A549 (cell line): ENCODE measurements at regions not wholly inside any gene's neighbourhood (a gene's known extent, or its start where the extent isn't known, plus 50 kb on each side); places are given as distances from the start of the nearest gene placed in this dataset.

Experiments
- ATAC-seq, 2 experiments: fragments of 200-7000 bp in 1 of 2; fragments of >200 bp in 1 of 2; cut with Nextera tagmentation in 1 of 2; cut with Tn5 transposase in 1 of 2; 3 replicates each; pipeline versions ENCODE4 v1.8.0 to v1.9.1; 2018 to 2020; ENCODE audit warnings: mild to moderate bottlenecking in 1 of 2, moderate library complexity in 1 of 2
- CTCF ChIA-PET: fragments of 300-600 bp; sonication (Branson Sonifier 250); formaldehyde crosslinking; extraction: SDS; loops from one replicate; lab custom pipeline; 2021; ENCODE audit warnings: antibody characterized with exemption, inconsistent platforms; lab: Yijun Ruan, JAX
- POLR2A ChIA-PET: fragments of 350-600 bp; formaldehyde crosslinking; extraction: SDS; loops from one replicate; lab custom pipeline; 2021; ENCODE audit warnings: antibody characterized with exemption, inconsistent platforms; lab: Yijun Ruan, JAX
- DNase-seq, 2 experiments: peaks; one replicate each; pipeline versions ENCODE4 v3.0.0 to v3.0.0-alpha.2; 2011 to 2016; ENCODE audit warnings: low read depth in 1 of 2, low spot score in 1 of 2
- FAIRE-seq: peaks from 2 replicates; lab custom pipeline; 2011; peaks lifted over from hg19 to GRCh38; lab: Jason Lieb, UNC
- H3K27ac ChIP-seq, 2 experiments: fragments of >200 bp; sonication (Bioruptor Twin); formaldehyde crosslinking; 3 replicates each; pipeline ENCODE4 v1.5.1; 2016 to 2017
- H3K4me1 ChIP-seq: fragments of >200 bp; sonication (Bioruptor Twin); formaldehyde crosslinking; 3 replicates; pipeline ENCODE4 v1.6.1; 2016
- H3K4me2 ChIP-seq: fragments of >200 bp; sonication (Bioruptor Twin); formaldehyde crosslinking; 3 replicates; pipeline ENCODE4 v1.6.1; 2016
- H3K4me3 ChIP-seq: fragments of >200 bp; sonication (Bioruptor Twin); formaldehyde crosslinking; 3 replicates; pipeline ENCODE4 v1.5.1; 2016
- H3K9me3 ChIP-seq: fragments of >200 bp; sonication (Bioruptor Twin); formaldehyde crosslinking; 3 replicates; pipeline ENCODE4 v1.6.1; 2016
- BHLHE40 ChIP-seq: IDR thresholded peaks from 2 replicates; pipeline ENCODE4 v1.6.1; 2012; ENCODE audit warnings: low read depth, low read length, inconsistent platforms
- CBX8 ChIP-seq: fragments of 200-600 bp; sonication (generic); IDR thresholded peaks from 2 replicates; pipeline ENCODE4 v1.6.1; 2016
- CEBPB ChIP-seq, 2 experiments: fragments of >200 bp in 1 of 2; sonication (Bioruptor Twin) in 1 of 2; formaldehyde crosslinking in 1 of 2; IDR thresholded peaks; 2 replicates each; pipeline ENCODE4 v1.6.1; 2012 to 2016
- CHD2 ChIP-seq: fragments of 150-350 bp; IDR thresholded peaks from 2 replicates; pipeline ENCODE4 v1.6.1; 2014; ENCODE audit warnings: low read length; ENCODE audit not compliant: partially characterized antibody
- CTCF ChIP-seq: fragments of >200 bp; sonication (Bioruptor Twin); formaldehyde crosslinking; IDR thresholded peaks from 3 replicates; pipeline ENCODE4 v1.5.1; 2016
- EHF ChIP-seq: fragments of 250-450 bp; sonication (Bioruptor Pico); IDR thresholded peaks from 2 replicates; pipeline ENCODE4 v1.5.0; 2020; ENCODE audit warnings: mild to moderate bottlenecking
- ESRRA ChIP-seq: fragments of 150-350 bp; IDR thresholded peaks from 2 replicates; pipeline ENCODE4 v1.6.1; 2014; ENCODE audit warnings: mild to moderate bottlenecking, low read length, borderline replicate concordance
- FOXS1 ChIP-seq: fragments of 250-450 bp; sonication (Bioruptor Pico); IDR thresholded peaks from 2 replicates; pipeline ENCODE4 v1.5.0; 2020; ENCODE audit warnings: mild to moderate bottlenecking, moderate library complexity
- GATA3 ChIP-seq: IDR thresholded peaks from 2 replicates; pipeline ENCODE4 v1.6.1; 2012; ENCODE audit warnings: borderline replicate concordance
- HDAC2 ChIP-seq: fragments of 200-600 bp; sonication (generic); IDR thresholded peaks from 2 replicates; pipeline ENCODE4 v1.6.1; 2016
- HES2 ChIP-seq: fragments of >200 bp; sonication (Bioruptor Twin); formaldehyde crosslinking; IDR thresholded peaks from 2 replicates; pipeline ENCODE4 v1.6.1; 2016
- HMGXB4 ChIP-seq: fragments of 250-450 bp; sonication (Bioruptor Pico); IDR thresholded peaks from 2 replicates; pipeline ENCODE4 v1.5.0; 2021; ENCODE audit warnings: mild to moderate bottlenecking, moderate library complexity, borderline replicate concordance
- HOXA7 ChIP-seq: fragments of 250-450 bp; sonication (Bioruptor Pico); IDR thresholded peaks from 2 replicates; pipeline ENCODE4 v1.5.0; 2020; ENCODE audit warnings: mild to moderate bottlenecking, moderate library complexity
- JUN ChIP-seq, 2 experiments: fragments of >200 bp; sonication (Bioruptor Twin); formaldehyde crosslinking; IDR thresholded peaks; 2 replicates in 1 of 2; 3 replicates in 1 of 2; pipeline ENCODE4 v1.6.1; 2016 to 2017
- KDM1A ChIP-seq: fragments of 200-600 bp; sonication (generic); IDR thresholded peaks from 2 replicates; pipeline ENCODE4 v1.6.1; 2016; ENCODE audit warnings: low read depth, mild to moderate bottlenecking
- MAZ ChIP-seq: fragments of 150-350 bp; IDR thresholded peaks from 2 replicates; pipeline ENCODE4 v1.6.1; 2014; ENCODE audit warnings: antibody characterized with exemption, low read depth, low read length, borderline replicate concordance
- MYC ChIP-seq: IDR thresholded peaks from 2 replicates; pipeline ENCODE4 v1.6.1; 2012; ENCODE audit warnings: mild to moderate bottlenecking, inconsistent platforms, low read length, improper control_type of control experiment, borderline replicate concordance
- POLR2A ChIP-seq: IDR thresholded peaks from 2 replicates; pipeline ENCODE4 v1.6.1; 2012; ENCODE audit warnings: mild to moderate bottlenecking, low read length
- POLR2AphosphoS2 ChIP-seq: conservative IDR thresholded peaks from 2 replicates; pipeline ENCODE4 v1.6.1; 2012; ENCODE audit warnings: low read length, improper control_type of control experiment, inconsistent platforms
- RAD21 ChIP-seq, 2 experiments: fragments of >200 bp in 1 of 2; sonication (Bioruptor Twin) in 1 of 2; formaldehyde crosslinking in 1 of 2; IDR thresholded peaks in 1 of 2; conservative IDR thresholded peaks in 1 of 2; 2 replicates in 1 of 2; 3 replicates in 1 of 2; pipeline ENCODE4 v1.6.1; 2012 to 2018; ENCODE audit warnings: inconsistent platforms in 1 of 2
- SMC3 ChIP-seq: fragments of >200 bp; sonication (Bioruptor Twin); formaldehyde crosslinking; IDR thresholded peaks from 3 replicates; pipeline ENCODE4 v1.6.1; 2018; ENCODE audit warnings: inconsistent platforms
- TFCP2L1 ChIP-seq: fragments of 250-450 bp; sonication (Bioruptor Pico); IDR thresholded peaks from 2 replicates; pipeline ENCODE4 v1.5.0; 2021; ENCODE audit warnings: mild to moderate bottlenecking
- TP53 ChIP-seq: fragments of 250-450 bp; sonication (Bioruptor Pico); IDR thresholded peaks from 2 replicates; pipeline ENCODE4 v1.5.0; 2021; ENCODE audit warnings: mild to moderate bottlenecking, moderate library complexity
- WGBS: methylation state at CpG from one replicate; pipeline ENCODE4 v1.1.6; 2017; ENCODE audit errors: missing lambda C conversion rate; 5-methylcytosine and 5-hydroxymethylcytosine counted together
- TF ChIP-seq, protein P1 (sequence below): fragments of 150-350 bp; IDR thresholded peaks from 2 replicates; pipeline ENCODE4 v1.6.1; 2014; ENCODE audit warnings: low read depth, mild to moderate bottlenecking, low read length
- TF ChIP-seq, protein P2 (sequence below): IDR thresholded peaks from 2 replicates; pipeline ENCODE4 v1.6.1; 2012; ENCODE audit warnings: low read depth, borderline replicate concordance

DNA sequence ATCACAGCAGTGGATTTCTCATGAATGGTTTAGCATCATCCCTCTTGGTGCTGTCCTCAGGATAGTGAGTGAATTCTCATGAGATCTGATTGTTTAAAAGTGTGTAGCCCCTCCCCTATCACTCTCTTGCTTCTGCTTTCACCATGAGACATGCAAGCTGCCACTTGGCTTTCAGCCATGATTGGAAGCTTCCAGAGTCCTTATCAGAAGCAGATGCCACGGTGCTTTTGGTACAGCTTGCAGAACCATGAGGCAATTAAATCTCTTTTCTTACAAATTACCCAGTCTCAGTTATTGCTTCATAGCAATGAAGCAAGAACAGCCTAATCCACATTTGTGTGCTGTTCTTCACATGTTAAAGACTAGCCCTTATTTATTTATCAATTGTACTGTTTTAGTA is 495.2 kb upstream of the EPHA6 start:
- H3K4me2 ChIP-seq: no peak overlapping the region
- 0% methylated on average over 1 of the region's 1 CpG for whole genome bisulfite sequencing
- no peak overlapping the region for H3K27ac ChIP-seq
- no peaks in the 10 kb centered on the region for H3K9me3 ChIP-seq
- TF ChIP-seq, protein P1, sequence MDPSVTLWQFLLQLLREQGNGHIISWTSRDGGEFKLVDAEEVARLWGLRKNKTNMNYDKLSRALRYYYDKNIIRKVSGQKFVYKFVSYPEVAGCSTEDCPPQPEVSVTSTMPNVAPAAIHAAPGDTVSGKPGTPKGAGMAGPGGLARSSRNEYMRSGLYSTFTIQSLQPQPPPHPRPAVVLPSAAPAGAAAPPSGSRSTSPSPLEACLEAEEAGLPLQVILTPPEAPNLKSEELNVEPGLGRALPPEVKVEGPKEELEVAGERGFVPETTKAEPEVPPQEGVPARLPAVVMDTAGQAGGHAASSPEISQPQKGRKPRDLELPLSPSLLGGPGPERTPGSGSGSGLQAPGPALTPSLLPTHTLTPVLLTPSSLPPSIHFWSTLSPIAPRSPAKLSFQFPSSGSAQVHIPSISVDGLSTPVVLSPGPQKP: no peak
- TF ChIP-seq SMC3 (no peak), FOXS1 (CRISPR knock-in tag) (no peak), HOXA7 (CRISPR knock-in tag) (no peak)
- DNase-seq (no peak), FAIRE-seq (no peak), ATAC-seq (no peak)
- no peaks in the 10 kb centered on the region for H3K4me1 ChIP-seq
- ChIA-PET CTCF (no interaction called here), POLR2A (no interaction called here)
- H3K4me3 ChIP-seq: no peak overlapping the region

DNA sequence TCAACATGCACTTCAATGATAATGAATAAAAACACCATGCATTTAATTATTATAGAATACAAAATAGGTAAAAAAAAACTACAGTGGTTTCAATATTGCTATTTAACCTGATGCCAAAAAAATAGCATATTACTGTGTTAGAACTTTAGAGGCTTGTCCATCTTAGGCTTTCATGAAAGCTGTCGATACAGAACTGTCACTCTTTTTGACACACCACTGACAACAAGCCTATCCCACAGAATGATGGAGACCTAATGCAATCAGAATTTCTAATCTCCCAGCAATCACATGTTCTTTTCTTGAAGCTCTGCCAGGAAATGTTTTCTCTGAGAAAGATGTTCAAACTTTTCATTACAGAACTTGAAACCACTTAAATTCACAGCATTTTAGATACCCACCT is 490.3 kb upstream of the EPHA6 start:
- DNase-seq (no peak), FAIRE-seq (no peak), ATAC-seq (no peak)
- 41% methylated on average over 1 of the region's 1 CpG for WGBS
- TF ChIP-seq ESRRA: no peak
- no peak for TF ChIP-seq EHF (CRISPR knock-in tag)
- no peak for TF ChIP-seq POLR2AphosphoS2
- TF ChIP-seq, protein P2, sequence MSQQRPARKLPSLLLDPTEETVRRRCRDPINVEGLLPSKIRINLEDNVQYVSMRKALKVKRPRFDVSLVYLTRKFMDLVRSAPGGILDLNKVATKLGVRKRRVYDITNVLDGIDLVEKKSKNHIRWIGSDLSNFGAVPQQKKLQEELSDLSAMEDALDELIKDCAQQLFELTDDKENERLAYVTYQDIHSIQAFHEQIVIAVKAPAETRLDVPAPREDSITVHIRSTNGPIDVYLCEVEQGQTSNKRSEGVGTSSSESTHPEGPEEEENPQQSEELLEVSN: no peak
- no peak for TF ChIP-seq JUN (IDR thresholded peaks at IDR 0.05)
- TF ChIP-seq FOXS1 (CRISPR knock-in tag): no peak
- no peak for TF ChIP-seq MYC
- no peak for TF ChIP-seq CBX8
- no peak for TF ChIP-seq HDAC2
- H3K27ac ChIP-seq: no peak overlapping the region
- CTCF ChIA-PET: no interaction called here
- H3K4me1 ChIP-seq: no peaks in the 10 kb centered on the region
- H3K9me3 ChIP-seq: no peaks in the 10 kb centered on the region
- H3K4me3 ChIP-seq: no peak overlapping the region
- no peak overlapping the region for H3K4me2 ChIP-seq
- POLR2A ChIA-PET: no interaction called here

GRCh38 chr3:96330795-96331194 is 483.6 kb upstream of the EPHA6 start:
- H3K9me3 ChIP-seq: no peaks in the 10 kb centered on the region
- H3K4me1 ChIP-seq: no peaks in the 10 kb centered on the region
- CTCF ChIA-PET: interaction anchor here (1.4 kb wide), 1 partner anchor 16 kb away, joined by 4 read pairs; no protein-coding TSS in a partner anchor
- TF ChIP-seq BHLHE40 (no peak), TP53 (CRISPR knock-in tag) (no peak), HES2 (no peak), TFCP2L1 (no peak), EHF (CRISPR knock-in tag) (no peak), MAZ (no peak), SMC3 (no peak)
- TF ChIP-seq, all 56 proteins: peak for 0
- ATAC-seq (no peak), FAIRE-seq (no peak), DNase-seq (no peak)
- POLR2A ChIA-PET: no interaction called here
- H3K27ac ChIP-seq: no peak overlapping the region
- no peak overlapping the region for H3K4me2 ChIP-seq
- 8% methylated on average over 2 of the region's 2 CpGs for WGBS
- H3K4me3 ChIP-seq: no peak overlapping the region

DNA sequence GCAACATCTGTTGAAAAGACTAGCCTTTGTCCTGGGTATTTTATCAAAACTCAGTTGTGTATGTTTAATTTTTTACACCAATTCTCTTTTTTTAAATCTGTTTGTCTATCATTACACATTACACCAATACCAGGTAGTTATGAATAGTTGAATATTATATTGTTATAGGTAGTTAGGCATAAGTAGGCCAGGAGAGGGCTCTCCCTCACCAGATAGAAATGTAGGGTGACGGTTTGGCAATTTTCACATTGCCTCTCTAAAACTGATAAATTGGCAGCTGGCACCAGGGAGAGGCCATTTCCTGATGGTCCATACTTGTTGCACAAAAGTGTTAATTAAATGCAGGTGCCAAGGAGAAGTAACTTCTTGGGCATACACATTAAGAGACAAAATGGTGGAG is 483.1 kb upstream of the EPHA6 start:
- POLR2A ChIA-PET: no interaction called here
- H3K9me3 ChIP-seq: no peaks in the 10 kb centered on the region

More for the DNA sequence above, 483.1 kb upstream of the EPHA6 start:
- ATAC-seq: no peak
- TF ChIP-seq GATA3 (no peak), CTCF (0 out of 3 replicates have a peak, but pooled peaks have one; percentile 7), KDM1A (no peak), CHD2 (no peak), EHF (CRISPR knock-in tag) (no peak), HMGXB4 (CRISPR knock-in tag) (no peak), CBX8 (no peak), RAD21 (conservative IDR thresholded peaks at IDR 0.05 in 1 of 2, IDR thresholded peaks at IDR 0.05 in 1 of 2) (peak; percentile 27 to 40; a peak in 2 of 5 replicates), MAZ (no peak), CEBPB (IDR thresholded peaks at IDR 0.05) (no peak), POLR2A (no peak)
- TF ChIP-seq, protein P2: no peak
- TF ChIP-seq, all 56 proteins: peak for 2
- CTCF ChIA-PET: interaction anchor here (1.4 kb wide), 1 partner anchor 15 kb away, joined by 4 read pairs; no protein-coding TSS in a partner anchor
- 6% methylated on average over 1 of the region's 1 CpG for WGBS
- FAIRE-seq: no peak
- Histone ChIP-seq H3K4me3 (no peak overlapping the region), H3K27ac (no peak overlapping the region), H3K4me1 (no peaks in the 10 kb centered on the region), H3K4me2 (no peak overlapping the region)
- peak in 1 of 2 experiments; percentile 12 for DNase-seq
